H1 (cell line): ENCODE measurements at regions not wholly inside any gene's neighbourhood (a gene's known extent, or its start where the extent isn't known, plus 50 kb on each side); places are given as distances from the start of the nearest gene placed in this dataset.
A peak's percentile ranks its signal among the peaks of the same experiment; 100 is the strongest.

Source experiments
- CTCF ChIA-PET: fragments of 300-600 bp; sonication (Branson Sonifier 250); formaldehyde crosslinking; loops from one replicate; lab custom pipeline; 2021; ENCODE audit not compliant: partially characterized antibody; lab: Charles Lee
- POLR2A ChIA-PET: fragments of 300-600 bp; sonication (Branson Sonifier 250); formaldehyde crosslinking; loops from one replicate; lab custom pipeline; 2021; ENCODE audit warnings: inconsistent platforms; ENCODE audit not compliant: partially characterized antibody; lab: Charles Lee
- DNase-seq, 2 experiments: peaks; one replicate each; pipeline versions ENCODE4 v3.0.0 to v3.0.0-alpha.2; 2010 to 2022; ENCODE audit warnings: low spot score in 2 of 2, low read depth in 1 of 2, mixed read lengths in 1 of 2
- FAIRE-seq: peaks from 2 replicates; lab custom pipeline; 2011; peaks lifted over from hg19 to GRCh38; lab: Jason Lieb, UNC
- H2AFZ ChIP-seq: 2 replicates; pipeline ENCODE4 v1.8.1; 2012; ENCODE audit warnings: low read length, inconsistent platforms
- H2AK5ac ChIP-seq: 2 replicates; pipeline ENCODE4 v1.6.1; 2013; ENCODE audit warnings: low read depth, low read length
- H2BK120ac ChIP-seq: replicated peaks from 2 replicates; pipeline ENCODE3; 2013; ENCODE audit warnings: low read depth, low read length, inconsistent platforms
- H2BK12ac ChIP-seq: 2 replicates; pipeline ENCODE4 v1.6.1; 2013; ENCODE audit warnings: low read depth, low read length
- H2BK15ac ChIP-seq: 2 replicates; pipeline ENCODE4 v1.6.1; 2013; ENCODE audit warnings: low read length
- H2BK20ac ChIP-seq: 2 replicates; pipeline ENCODE4 v1.6.1; 2013; ENCODE audit warnings: low read length
- H2BK5ac ChIP-seq: 2 replicates; pipeline ENCODE4 v1.6.1; 2013; ENCODE audit warnings: low read depth, low read length
- H3K14ac ChIP-seq: 2 replicates; pipeline ENCODE4 v1.6.1; 2013; ENCODE audit warnings: inconsistent platforms; ENCODE audit not compliant: insufficient read length
- H3K18ac ChIP-seq: 2 replicates; pipeline ENCODE4 v1.6.1; 2013; ENCODE audit warnings: low read length; ENCODE audit errors: extremely low read depth
- H3K23ac ChIP-seq: 2 replicates; pipeline ENCODE4 v1.6.1; 2013; ENCODE audit warnings: inconsistent platforms; ENCODE audit not compliant: insufficient read length
- H3K23me2 ChIP-seq: 2 replicates; pipeline ENCODE4 v1.6.1; 2013; ENCODE audit warnings: low read depth, low read length
- H3K27ac ChIP-seq: 2 replicates; pipeline ENCODE4 v1.6.1; 2011; ENCODE audit warnings: low read depth, low read length, inconsistent platforms
- H3K27me3 ChIP-seq, 4 experiments: replicated peaks in 1 of 4; 1 replicate in 1 of 4; 2 replicates in 3 of 4; pipeline versions ENCODE4 v1.6.1 to v1.8.1; 2011 to 2013; ENCODE audit warnings: low read length in 3 of 4, mild to moderate bottlenecking in 3 of 4, inconsistent platforms in 2 of 4, mixed read lengths in 2 of 4, moderate library complexity in 1 of 4; ENCODE audit not compliant: control insufficient read depth in 3 of 4, insufficient read depth in 3 of 4; ENCODE audit errors: extremely low read depth in 1 of 4
- H3K36me3 ChIP-seq, 4 experiments: 2 replicates each; pipeline versions ENCODE4 v1.6.1 to v1.8.1; 2011 to 2013; ENCODE audit warnings: mild to moderate bottlenecking in 4 of 4, low read length in 3 of 4, moderate library complexity in 2 of 4, control low read depth in 1 of 4, inconsistent platforms in 1 of 4; ENCODE audit not compliant: insufficient read depth in 4 of 4, control insufficient read depth in 2 of 4
- H3K4ac ChIP-seq: replicated peaks from 2 replicates; pipeline ENCODE3; 2013; ENCODE audit warnings: low read length, low read depth, mixed read lengths, inconsistent platforms; ENCODE audit not compliant: insufficient read length
- H3K4me1 ChIP-seq, 4 experiments: replicated peaks in 1 of 4; 1 replicate in 1 of 4; 2 replicates in 3 of 4; pipeline versions ENCODE4 v1.6.1 to v1.8.1; 2011 to 2013; ENCODE audit warnings: low read length in 3 of 4, inconsistent platforms in 2 of 4, mixed read lengths in 1 of 4; ENCODE audit not compliant: insufficient read depth in 4 of 4, control insufficient read depth in 3 of 4
- H3K4me2 ChIP-seq, 2 experiments: 2 replicates each; pipeline versions ENCODE4 v1.6.1 to v1.8.1; 2011 to 2013; ENCODE audit warnings: low read depth in 2 of 2, low read length in 2 of 2, control low read depth in 1 of 2, inconsistent platforms in 1 of 2, mild to moderate bottlenecking in 1 of 2; ENCODE audit not compliant: insufficient read depth in 1 of 2
- H3K4me3 ChIP-seq, 4 experiments: fragments of 200-600, 300-600 bp in 1 of 4; sonication (generic), shearing (Covaris generic), sonication (Bioruptor Twin) in 1 of 4; 2 replicates each; pipeline versions ENCODE4 v1.5.1 to v1.8.1; 2011 to 2016; ENCODE audit warnings: low read length in 4 of 4, low read depth in 3 of 4, control low read depth in 2 of 4, inconsistent platforms in 2 of 4, mild to moderate bottlenecking in 2 of 4, mixed read lengths in 1 of 4, moderate library complexity in 1 of 4; ENCODE audit not compliant: insufficient read depth in 2 of 4; ENCODE audit errors: extremely low read depth in 1 of 4
- H3K56ac ChIP-seq: replicated peaks from 2 replicates; pipeline ENCODE3; 2013; ENCODE audit warnings: low read depth, mild to moderate bottlenecking, mixed read lengths, low read length, inconsistent platforms; ENCODE audit not compliant: insufficient read length
- H3K79me1 ChIP-seq: 2 replicates; pipeline ENCODE4 v1.6.1; 2013; ENCODE audit warnings: low read depth, low read length, control low read depth
- H3K79me2 ChIP-seq, 2 experiments: 2 replicates each; pipeline versions ENCODE4 v1.6.1 to v1.8.1; 2012 to 2013; ENCODE audit warnings: low read length in 2 of 2, mild to moderate bottlenecking in 2 of 2, inconsistent platforms in 1 of 2; ENCODE audit not compliant: insufficient read depth in 2 of 2, control insufficient read depth in 1 of 2
- H3K9ac ChIP-seq, 4 experiments: replicated peaks in 1 of 4; 1 replicate in 1 of 4; 2 replicates in 3 of 4; pipeline versions ENCODE4 v1.6.1 to v1.8.1; 2011 to 2013; ENCODE audit warnings: low read depth in 3 of 4, low read length in 3 of 4, control low read depth in 2 of 4, mild to moderate bottlenecking in 2 of 4, moderate library complexity in 2 of 4, inconsistent platforms in 1 of 4; ENCODE audit errors: extremely low read depth in 1 of 4
- H3K9me3 ChIP-seq, 2 experiments: 2 replicates each; pipeline versions ENCODE4 v1.6.1 to v1.8.1; 2012 to 2013; ENCODE audit warnings: mild to moderate bottlenecking in 2 of 2, moderate library complexity in 2 of 2, control low read depth in 1 of 2, inconsistent platforms in 1 of 2, low read depth in 1 of 2, low read length in 1 of 2, mixed read lengths in 1 of 2; ENCODE audit not compliant: insufficient read depth in 2 of 2
- H4K20me1 ChIP-seq, 2 experiments: replicated peaks in 1 of 2; 2 replicates each; pipeline versions ENCODE3 to v1.8.1; 2011 to 2013; ENCODE audit warnings: inconsistent platforms in 2 of 2, low read length in 2 of 2, mild to moderate bottlenecking in 1 of 2; ENCODE audit not compliant: insufficient read depth in 2 of 2, control insufficient read depth in 1 of 2
- H4K5ac ChIP-seq: 2 replicates; pipeline ENCODE4 v1.6.1; 2013; ENCODE audit warnings: low read length, low read depth, mixed read lengths, inconsistent platforms; ENCODE audit not compliant: insufficient read length
- H4K8ac ChIP-seq: 2 replicates; pipeline ENCODE4 v1.8.0; 2013; ENCODE audit warnings: mild to moderate bottlenecking, moderate library complexity, low read length, inconsistent platforms; ENCODE audit not compliant: insufficient read depth; ENCODE audit errors: extremely low read depth
- H4K91ac ChIP-seq: replicated peaks from 2 replicates; pipeline ENCODE3; 2013; ENCODE audit warnings: low read length, mixed read lengths, inconsistent platforms; ENCODE audit not compliant: insufficient read length
- BACH1 ChIP-seq: IDR thresholded peaks from 2 replicates; pipeline ENCODE4 v1.6.1; 2012; ENCODE audit warnings: low read length, improper control_type of control experiment
- BCL11A ChIP-seq, 2 experiments: IDR thresholded peaks; one replicate each; pipeline ENCODE4 v1.6.1; 2011; ENCODE audit warnings: low read depth in 2 of 2, low read length in 2 of 2, mild to moderate bottlenecking in 2 of 2
- BRCA1 ChIP-seq: IDR thresholded peaks from 2 replicates; pipeline ENCODE4 v1.6.1; 2012; ENCODE audit warnings: low read depth, low read length, improper control_type of control experiment
- CBX5 ChIP-seq: fragments of 300-800, 300-1000 bp; sonication (generic); IDR thresholded peaks from 2 replicates; pipeline ENCODE4 v1.7.1; 2016; ENCODE audit warnings: antibody characterized with exemption, low read length, low read depth
- CHD1 ChIP-seq: IDR thresholded peaks from 2 replicates; pipeline ENCODE4 v1.6.1; 2012; ENCODE audit warnings: low read depth, low read length, improper control_type of control experiment
- CTBP2 ChIP-seq: IDR thresholded peaks from 2 replicates; pipeline ENCODE4 v1.7.0; 2011; ENCODE audit warnings: borderline replicate concordance, mild to moderate bottlenecking, moderate library complexity, mixed read lengths, low read length; ENCODE audit not compliant: insufficient read depth, insufficient read length
- EGR1 ChIP-seq: IDR thresholded peaks from 2 replicates; pipeline ENCODE4 v1.6.1; 2011; ENCODE audit warnings: low read depth, low read length, borderline replicate concordance
- RFX5 ChIP-seq: IDR thresholded peaks from 2 replicates; pipeline ENCODE4 v1.6.1; 2011; ENCODE audit warnings: low read depth, low read length, improper control_type of control experiment, borderline replicate concordance
- SIRT6 ChIP-seq: IDR thresholded peaks from one replicate; pipeline ENCODE4 v1.7.1; 2012; ENCODE audit warnings: low read length, inconsistent platforms
- WGBS, 2 experiments: shearing (Covaris generic) in 1 of 2; methylation state at CpG; one replicate each; pipeline versions ENCODE4 v1.1.6 to v1.1.7; 2013 to 2015; ENCODE audit warnings: low lambda C conversion rate in 2 of 2, mixed read lengths in 2 of 2, inconsistent platforms in 1 of 2, low coverage in 1 of 2, missing lambda C conversion rate in 1 of 2; ENCODE audit not compliant: insufficient replicate concordance in 2 of 2, insufficient coverage in 1 of 2, insufficient read length in 1 of 2; ENCODE audit errors: extremely low coverage in 1 of 2, missing lambda C conversion rate in 1 of 2; 5-methylcytosine and 5-hydroxymethylcytosine counted together
- TF ChIP-seq, protein P1 (sequence below): IDR thresholded peaks from 2 replicates; pipeline ENCODE4 v1.6.1; 2012; ENCODE audit warnings: low read length, inconsistent platforms
- TF ChIP-seq, protein P2 (sequence below): IDR thresholded peaks from 2 replicates; pipeline ENCODE4 v1.6.1; 2012; ENCODE audit warnings: inconsistent platforms

- H3K27me3 ChIP-seq, result no peaks in the 10 kb centered on the region; a peak in 1 of 7 replicates
- H3K36me3 ChIP-seq, result no peaks in the 10 kb centered on the region
- CTCF ChIA-PET, result no interaction called here
- 0 out of 2 replicates have a peak overlapping the region, but pooled peaks have one; percentile 9 for H2AFZ ChIP-seq
- no peak overlapping the region for H3K18ac ChIP-seq
- H4K91ac ChIP-seq, result no peak overlapping the region
- FAIRE-seq, result peak; percentile 28
- no peak overlapping the region for H2BK15ac ChIP-seq
- H3K14ac ChIP-seq, result no peak overlapping the region
- H3K4me1 ChIP-seq, result peaks cover 0 to 5% (median 2%) of the 10 kb centered on the region in 4 experiments; a peak in 3 of 7 replicates
- no peaks in the 10 kb centered on the region for H4K20me1 ChIP-seq
- POLR2A ChIA-PET, result interaction anchor here (0.6 to 2.0 kb wide), 4 partner anchors 9 to 24 kb away, joined by 3 to 5 read pairs (median 4); no protein-coding TSS in a partner anchor
- H3K79me1 ChIP-seq, result no peaks in the 10 kb centered on the region
- H2BK120ac ChIP-seq, result peak overlapping the region; percentile 87
- no peak overlapping the region for H2BK12ac ChIP-seq
- no peaks in the 10 kb centered on the region for H3K9me3 ChIP-seq
- H3K56ac ChIP-seq, result no peak overlapping the region
- no peak overlapping the region for H2BK20ac ChIP-seq
- 11% methylated on average over 31 of the region's 31 CpGs; no CpG with 5 or more reads in 1 of the 2 experiments for WGBS, 2 experiments
- H3K4ac ChIP-seq, result no peak overlapping the region
- H3K4me2 ChIP-seq, result peak overlapping the region; percentile 71 to 89
- peaks cover 5% of the 10 kb centered on the region for H3K23me2 ChIP-seq
- no peak overlapping the region for H2AK5ac ChIP-seq
- H3K4me3 ChIP-seq, result peak overlapping the region; percentile 48 to 68 (median 62)
- no peak overlapping the region for H3K23ac ChIP-seq
- H3K9ac ChIP-seq, result peak overlapping the region in 1 of 4 experiments; percentile 60; a peak in 2 of 7 replicates
- H4K8ac ChIP-seq, result no peak overlapping the region; the same call in 1 of the 2 replicates
- no peak overlapping the region for H4K5ac ChIP-seq
- H3K27ac ChIP-seq, result no peak overlapping the region
- DNase-seq, result peak in 1 of 2 experiments; percentile 56
- no peaks in the 10 kb centered on the region for H3K79me2 ChIP-seq
- no peak overlapping the region for H2BK5ac ChIP-seq
- TF ChIP-seq CHD1 (no peak), RFX5 (no peak), BACH1 (no peak), BCL11A (IDR thresholded peaks at IDR 0.05; ENCODE audit: low read depth in 2 of 2, low read length in 2 of 2) (no peak), BRCA1 (no peak), EGR1 (no peak), SIRT6 (no peak), CTBP2 (no peak), CBX5 (no peak)
- TF ChIP-seq, protein P1, sequence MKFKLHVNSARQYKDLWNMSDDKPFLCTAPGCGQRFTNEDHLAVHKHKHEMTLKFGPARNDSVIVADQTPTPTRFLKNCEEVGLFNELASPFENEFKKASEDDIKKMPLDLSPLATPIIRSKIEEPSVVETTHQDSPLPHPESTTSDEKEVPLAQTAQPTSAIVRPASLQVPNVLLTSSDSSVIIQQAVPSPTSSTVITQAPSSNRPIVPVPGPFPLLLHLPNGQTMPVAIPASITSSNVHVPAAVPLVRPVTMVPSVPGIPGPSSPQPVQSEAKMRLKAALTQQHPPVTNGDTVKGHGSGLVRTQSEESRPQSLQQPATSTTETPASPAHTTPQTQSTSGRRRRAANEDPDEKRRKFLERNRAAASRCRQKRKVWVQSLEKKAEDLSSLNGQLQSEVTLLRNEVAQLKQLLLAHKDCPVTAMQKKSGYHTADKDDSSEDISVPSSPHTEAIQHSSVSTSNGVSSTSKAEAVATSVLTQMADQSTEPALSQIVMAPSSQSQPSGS, result no peak
- TF ChIP-seq, protein P2, sequence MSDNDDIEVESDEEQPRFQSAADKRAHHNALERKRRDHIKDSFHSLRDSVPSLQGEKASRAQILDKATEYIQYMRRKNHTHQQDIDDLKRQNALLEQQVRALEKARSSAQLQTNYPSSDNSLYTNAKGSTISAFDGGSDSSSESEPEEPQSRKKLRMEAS, result no peak
These were observed 164.3 kb upstream of the PABPC3 start for GRCh38 chr13:24931450-24932251.
